Activated CD8-positive, alpha-beta memory T cell treated with anti-CD3 and anti-CD28 coated beads for 48 hours (primary cell): ENCODE measurements at regions not wholly inside any gene's neighbourhood (a gene's known extent, or its start where the extent isn't known, plus 50 kb on each side); places are given as distances from the start of the nearest gene placed in this dataset.

Source experiments
- DNase-seq, 3 experiments: peaks; one replicate each; pipeline ENCODE4 v3.0.0-alpha.2; 2020; ENCODE audit warnings: low read depth in 2 of 3, low spot score in 2 of 3

GRCh38 chr12:24102676-24103075, 153.2 kb upstream of the SOX5 start:
- DNase-seq: no peak

- no peak for DNase-seq
Measured at GRCh38 chr12:24099576-24099975, 150.1 kb upstream of the SOX5 start.

GRCh38 chr12:24095245-24095644, 145.8 kb upstream of the SOX5 start:
- no peak for DNase-seq

GRCh38 chr12:24089510-24089890, 140.0 kb upstream of the SOX5 start:
- DNase-seq: no peak

GRCh38 chr12:24088751-24089509, 139.5 kb upstream of the SOX5 start:
- DNase-seq: no peak

GRCh38 chr12:24087294-24087693, 137.8 kb upstream of the SOX5 start:
- DNase-seq: no peak

GRCh38 chr12:24084800-24085199, 135.3 kb upstream of the SOX5 start:
- DNase-seq: no peak

GRCh38 chr12:24083838-24084237, 134.4 kb upstream of the SOX5 start:
- no peak for DNase-seq

- DNase-seq: no peak
Measured at GRCh38 chr12:24081606-24082005, 132.1 kb upstream of the SOX5 start.

GRCh38 chr12:24081092-24081529, 131.6 kb upstream of the SOX5 start:
- no peak for DNase-seq

GRCh38 chr12:24080465-24080864, 131.0 kb upstream of the SOX5 start:
- no peak for DNase-seq

GRCh38 chr12:24079083-24079482, 129.6 kb upstream of the SOX5 start:
- no peak for DNase-seq

- DNase-seq: no peak
Measured at GRCh38 chr12:24078318-24078765, 128.9 kb upstream of the SOX5 start.

- no peak for DNase-seq
Measured at GRCh38 chr12:24077161-24077560, 127.7 kb upstream of the SOX5 start.

- DNase-seq: no peak
Measured at GRCh38 chr12:24075650-24076049, 126.2 kb upstream of the SOX5 start.

GRCh38 chr12:24073170-24073810, 123.8 kb upstream of the SOX5 start:
- DNase-seq: no peak

- no peak for DNase-seq
Measured at GRCh38 chr12:24072302-24072701, 122.8 kb upstream of the SOX5 start.

- no peak for DNase-seq
Measured at GRCh38 chr12:24071842-24072241, 122.4 kb upstream of the SOX5 start.

- DNase-seq: no peak
Measured at GRCh38 chr12:24069532-24070395, 120.3 kb upstream of the SOX5 start.

- DNase-seq: no peak
Measured at GRCh38 chr12:24066865-24067264, 117.4 kb upstream of the SOX5 start.

GRCh38 chr12:24066097-24066496, 116.6 kb upstream of the SOX5 start:
- no peak for DNase-seq
